Caco-2 (cell line): ENCODE measurements at regions not wholly inside any gene's neighbourhood (a gene's known extent, or its start where the extent isn't known, plus 50 kb on each side); places are given as distances from the start of the nearest gene placed in this dataset.

ENCODE experiments used
- BruUV-seq: library from RNA; stranded (reverse); fragments of 400-500 nt; replicated peaks from 2 replicates; lab custom pipeline; 2021; lab: Mats Ljungman, UMichigan
- CTCF ChIA-PET: fragments of 300-600 bp; sonication (Branson Sonifier 250); formaldehyde crosslinking; loops from one replicate; lab custom pipeline; 2022; ENCODE audit warnings: antibody characterized with exemption; lab: Charles Lee
- POLR2A ChIA-PET: fragments of 300-600 bp; sonication (Branson Sonifier 250); formaldehyde crosslinking; loops from one replicate; lab custom pipeline; 2022; ENCODE audit warnings: antibody characterized with exemption; lab: Charles Lee
- DNase-seq, 2 experiments: peaks; one replicate each; pipeline versions ENCODE4 v3.0.0 to v3.0.0-alpha.2; 2020 to 2022
- H3K27me3 ChIP-seq: replicated peaks from 2 replicates; pipeline ENCODE4 v1.6.0; 2011; ENCODE audit warnings: low read length; ENCODE audit not compliant: control insufficient read depth, insufficient read depth
- H3K36me3 ChIP-seq: 2 replicates; pipeline ENCODE4 v1.5.1; 2011; ENCODE audit warnings: low read length; ENCODE audit not compliant: control insufficient read depth, insufficient read depth
- H3K4me1 ChIP-seq: fragments of 250-450 bp; sonication (Bioruptor Pico); 2 replicates; pipeline ENCODE4 v1.5.1; 2020; ENCODE audit warnings: mild to moderate bottlenecking
- H3K4me3 ChIP-seq: 2 replicates; pipeline ENCODE4 v1.5.1; 2011; ENCODE audit warnings: low read depth, mild to moderate bottlenecking, control low read depth, low read length
- H3K9me3 ChIP-seq: fragments of 250-450 bp; sonication (Bioruptor Pico); 2 replicates; pipeline ENCODE4 v1.5.1; 2020; ENCODE audit warnings: mild to moderate bottlenecking, moderate library complexity
- H3K27ac Mint-ChIP-seq: one replicate; pipeline ENCODE4 v1.8.0; 2022; ENCODE audit warnings: mixed read lengths; ENCODE audit not compliant: unreplicated experiment
- H3K27me3 Mint-ChIP-seq: one replicate; pipeline ENCODE4 v1.8.0; 2022; ENCODE audit warnings: mixed read lengths; ENCODE audit not compliant: insufficient read depth, unreplicated experiment
- H3K36me3 Mint-ChIP-seq: one replicate; pipeline ENCODE4 v1.8.0; 2022; ENCODE audit warnings: mild to moderate bottlenecking, mixed read lengths; ENCODE audit not compliant: insufficient read depth, unreplicated experiment
- H3K4me1 Mint-ChIP-seq: one replicate; pipeline ENCODE4 v1.8.0; 2022; ENCODE audit warnings: low read depth, mixed read lengths; ENCODE audit not compliant: unreplicated experiment
- H3K4me3 Mint-ChIP-seq: one replicate; pipeline ENCODE4 v1.8.0; 2022; ENCODE audit warnings: mild to moderate bottlenecking, moderate library complexity, mixed read lengths; ENCODE audit not compliant: unreplicated experiment
- H3K9me3 Mint-ChIP-seq: one replicate; pipeline ENCODE4 v1.8.0; 2022; ENCODE audit warnings: mixed read lengths; ENCODE audit not compliant: unreplicated experiment
- CTCF ChIP-seq, 2 experiments: fragments of 200-600 bp in 1 of 2; IDR thresholded peaks; 1 replicate in 1 of 2; 2 replicates in 1 of 2; pipeline versions ENCODE4 v1.5.1 to v1.8.0; 2011 to 2022; ENCODE audit warnings: antibody characterized with exemption in 1 of 2, control low read depth in 1 of 2, inconsistent platforms in 1 of 2, low read depth in 1 of 2, low read length in 1 of 2, mild to moderate bottlenecking in 1 of 2, moderate library complexity in 1 of 2; ENCODE audit not compliant: insufficient read depth in 1 of 2, severe bottlenecking in 1 of 2, unreplicated experiment in 1 of 2
- intact Hi-C: fragments of 100-400 bp; cut with micrococcal nuclease; formaldehyde crosslinking; loops from one replicate; pipeline ENCODE4 v1.10.0; 2022; ENCODE audit not compliant: unreplicated experiment

DNA sequence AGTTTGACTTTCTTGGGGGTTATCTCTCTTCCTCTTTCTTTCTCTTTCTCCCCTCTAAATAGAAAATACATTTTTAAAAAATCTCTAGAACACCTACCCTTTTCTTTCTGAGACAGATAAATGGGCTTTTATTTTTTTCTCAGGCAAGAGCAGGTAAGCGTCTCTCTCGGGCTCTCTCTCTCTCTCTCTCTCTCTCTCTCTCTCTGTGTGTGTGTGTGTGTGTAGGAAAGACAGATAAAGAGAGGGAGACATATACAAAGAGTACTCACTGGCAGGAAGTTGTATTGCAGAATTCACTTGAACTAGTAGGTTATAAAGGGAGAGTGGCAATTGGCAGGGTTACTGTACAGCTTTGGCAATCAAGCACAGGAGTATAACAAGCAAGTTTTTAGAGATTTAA is 118.1 kb upstream of the LSAMP start:
- CTCF ChIA-PET, result no interaction called here
- H3K4me1 Mint-ChIP-seq, result no peaks in the 10 kb centered on the region

GRCh38 chr3:116566478-116566960 is 121.2 kb upstream of the LSAMP start:
- intact Hi-C loops, result no loop called here
- no peak overlapping the region for H3K4me3 Mint-ChIP-seq
- H3K9me3 Mint-ChIP-seq, result no peaks in the 10 kb centered on the region
- POLR2A ChIA-PET, result no interaction called here
- DNase-seq, result no peak
- no peaks in the 10 kb centered on the region for H3K4me1 Mint-ChIP-seq
- Histone ChIP-seq H3K4me1 (no peaks in the 10 kb centered on the region), H3K4me3 (no peak overlapping the region), H3K27me3 (no peaks in the 10 kb centered on the region), H3K9me3 (no peaks in the 10 kb centered on the region), H3K36me3 (no peaks in the 10 kb centered on the region)
- no peaks in the 10 kb centered on the region for H3K27me3 Mint-ChIP-seq
- CTCF ChIA-PET, result no interaction called here
- no peaks in the 10 kb centered on the region for H3K36me3 Mint-ChIP-seq
- no TSS peak for BruUV-seq
- no peak for TF ChIP-seq CTCF (IDR thresholded peaks at IDR 0.05; ENCODE audit: insufficient read depth in 1 of 2, low read depth in 1 of 2, low read length in 1 of 2, severe bottlenecking in 1 of 2, unreplicated experiment in 1 of 2)
- no peak overlapping the region for H3K27ac Mint-ChIP-seq

More for the DNA sequence above, 118.1 kb upstream of the LSAMP start:
- Mint-ChIP-seq H3K9me3 (no peaks in the 10 kb centered on the region), H3K27me3 (no peaks in the 10 kb centered on the region), H3K4me3 (no peak overlapping the region), H3K36me3 (no peaks in the 10 kb centered on the region), H3K27ac (no peak overlapping the region)
- Histone ChIP-seq H3K27me3 (no peaks in the 10 kb centered on the region), H3K36me3 (no peaks in the 10 kb centered on the region), H3K4me3 (no peak overlapping the region), H3K9me3 (no peaks in the 10 kb centered on the region), H3K4me1 (no peaks in the 10 kb centered on the region)
- POLR2A ChIA-PET, result no interaction called here
- BruUV-seq, result no TSS peak
- no peak for DNase-seq
- intact Hi-C loops, result no loop called here
- TF ChIP-seq CTCF (IDR thresholded peaks at IDR 0.05; ENCODE audit: insufficient read depth in 1 of 2, low read depth in 1 of 2, low read length in 1 of 2, severe bottlenecking in 1 of 2, unreplicated experiment in 1 of 2), result no peak

- Mint-ChIP-seq H3K27ac (no peak overlapping the region), H3K4me1 (no peaks in the 10 kb centered on the region), H3K36me3 (no peaks in the 10 kb centered on the region), H3K4me3 (no peak overlapping the region), H3K9me3 (no peaks in the 10 kb centered on the region), H3K27me3 (peaks cover 3% of the 10 kb centered on the region)
- Histone ChIP-seq H3K4me3 (no peak overlapping the region), H3K36me3 (no peaks in the 10 kb centered on the region), H3K27me3 (no peaks in the 10 kb centered on the region), H3K4me1 (no peaks in the 10 kb centered on the region), H3K9me3 (no peaks in the 10 kb centered on the region)
- no peak for DNase-seq
- intact Hi-C loops, result no loop called here
- POLR2A ChIA-PET, result no interaction called here
- no peak for TF ChIP-seq CTCF (IDR thresholded peaks at IDR 0.05; ENCODE audit: insufficient read depth in 1 of 2, low read depth in 1 of 2, low read length in 1 of 2, severe bottlenecking in 1 of 2, unreplicated experiment in 1 of 2)
- no TSS peak for BruUV-seq
- CTCF ChIA-PET, result no interaction called here
These were observed 124.3 kb upstream of the LSAMP start for GRCh38 chr3:116569611-116570010.
